Motor neuron (in vitro differentiated cells): ENCODE measurements at regions not wholly inside any gene's neighbourhood (a gene's known extent, or its start where the extent isn't known, plus 50 kb on each side); places are given as distances from the start of the nearest gene placed in this dataset.
A peak's percentile ranks its signal among the peaks of the same experiment; 100 is the strongest.
"Not testable (repeated sequence)": the region's sequence is repeated elsewhere in the genome, so short reads cannot be mapped to it uniquely, and the experiment has no call there.

ENCODE experiments used
- ATAC-seq, 8 experiments: fragments of 200-7000 bp; cut with Tn5 transposase; replicated peaks in 6 of 8; 2 replicates each; pipeline ENCODE4 v1.8.0; 2021; ENCODE audit warnings: mild to moderate bottlenecking in 8 of 8, moderate library complexity in 8 of 8
- H3K27ac ChIP-seq, 2 donors: fragments of 250-450 bp; sonication (Bioruptor Pico); 2 replicates each; pipeline ENCODE4 v1.9.0; 2021; ENCODE audit warnings: antibody characterized with exemption in 2 of 2, mild to moderate bottlenecking in 2 of 2, moderate library complexity in 1 of 2
- H3K4me1 ChIP-seq, 2 donors: fragments of 250-450 bp; sonication (Bioruptor Pico); replicated peaks in 1 of 2; 2 replicates each; pipeline ENCODE4 v1.6.1; 2021; ENCODE audit warnings: antibody characterized with exemption in 2 of 2, mild to moderate bottlenecking in 2 of 2, moderate library complexity in 1 of 2
- H3K4me3 ChIP-seq, 5 donors: fragments of 250-450 bp; sonication (Bioruptor Pico); 2 replicates each; pipeline ENCODE4 v1.9.0; 2021; ENCODE audit warnings: antibody characterized with exemption in 5 of 5, mild to moderate bottlenecking in 5 of 5, moderate library complexity in 4 of 5
- WGBS, 10 experiments: fragments of 450-650 bp; shearing (Covaris generic); methylation state at CpG; one replicate each; pipeline ENCODE4 v1.0.0; 2022; 5-methylcytosine and 5-hydroxymethylcytosine counted together
- in situ Hi-C, 9 experiments: fragments of 400-800 bp; cut with MboI; loops; one replicate each; pipeline ENCODE4 v1.15.0; 2021; ENCODE audit warnings: low sequenced_read_pairs in 9 of 9, low pct_unique_long_range_greater_than_20kb in 2 of 9; ENCODE audit not compliant: unreplicated experiment in 9 of 9

GRCh38 chr4:81679315-81679714, 207.6 kb upstream of the RASGEF1B start:
- Histone ChIP-seq H3K27ac (no peak overlapping the region), H3K4me3 (no peak overlapping the region), H3K4me1 (peaks cover 0 to 11% of the 10 kb centered on the region in 2 donors)
- 20 to 71% (median 47%) methylated on average over 1 to 3 of the region's 3 CpGs; no CpG with 5 or more reads in 2 of the 10 experiments for WGBS, 10 experiments
- ATAC-seq = peak in 2 of 8 experiments; percentile 37 to 75
- in situ Hi-C loops = no loop called here

- Histone ChIP-seq H3K4me3 (no peak overlapping the region), H3K4me1 (peaks cover 0 to 11% of the 10 kb centered on the region in 2 donors), H3K27ac (no peak overlapping the region)
- in situ Hi-C loops = no loop called here
- peak in 1 of 8 experiments; percentile 32 for ATAC-seq
- WGBS, 10 experiments = 60 to 100% (median 93%) methylated on average over 1 to 3 of the region's 3 CpGs; no CpG with 5 or more reads in 3 of the 10 experiments
Measured at GRCh38 chr4:81678801-81679200, 207.1 kb upstream of the RASGEF1B start.

GRCh38 chr4:81676537-81676936, 204.8 kb upstream of the RASGEF1B start:
- Histone ChIP-seq H3K27ac (no peak overlapping the region), H3K4me3 (no peak overlapping the region), H3K4me1 (peaks cover 0 to 11% of the 10 kb centered on the region in 2 donors)
- ATAC-seq = peak in 3 of 8 experiments; percentile 91 to 96 (median 94)
- WGBS, 10 experiments = 0 to 100% (median 88%) methylated on average over 1 to 4 of the region's 5 CpGs; no CpG with 5 or more reads in 3 of the 10 experiments
- in situ Hi-C loops = no loop called here

GRCh38 chr4:81675791-81676393, 204.2 kb upstream of the RASGEF1B start:
- Histone ChIP-seq H3K4me1 (peaks cover 0 to 11% of the 10 kb centered on the region in 2 donors), H3K27ac (no peak overlapping the region), H3K4me3 (no peak overlapping the region)
- ATAC-seq = peak in 3 of 8 experiments; percentile 40 to 55 (median 44)
- in situ Hi-C loops = no loop called here
- 17 to 90% (median 76%) methylated on average over 4 to 7 of the region's 7 CpGs for WGBS, 10 experiments

GRCh38 chr4:81673961-81674360, 202.3 kb upstream of the RASGEF1B start:
- 40 to 86% (median 64%) methylated on average over 2 to 4 of the region's 4 CpGs for WGBS, 10 experiments
- H3K4me1 ChIP-seq = no peaks in the 10 kb centered on the region
- in situ Hi-C loops = no loop called here
- no peak for ATAC-seq
- no peak overlapping the region for H3K4me3 ChIP-seq
- no peak overlapping the region for H3K27ac ChIP-seq

GRCh38 chr4:81668328-81668727, 196.6 kb upstream of the RASGEF1B start:
- peak in 1 of 8 experiments; percentile 38 for ATAC-seq
- in situ Hi-C loops, H3K27ac ChIP-seq, H3K4me1 ChIP-seq, H3K4me3 ChIP-seq: not testable (repeated sequence)
- WGBS, 10 experiments = 12 to 92% (median 63%) methylated on average over 2 to 7 of the region's 7 CpGs; no CpG with 5 or more reads in 2 of the 10 experiments

- no peak overlapping the region for H3K27ac ChIP-seq
- peaks cover 2 to 3% of the 10 kb centered on the region in 2 donors for H3K4me1 ChIP-seq
- no peak overlapping the region for H3K4me3 ChIP-seq
- in situ Hi-C loops = no loop called here
- WGBS, 10 experiments = 60 to 97% (median 88%) methylated on average over 1 to 2 of the region's 2 CpGs; no CpG with 5 or more reads in 1 of the 10 experiments
- no peak for ATAC-seq
Measured at GRCh38 chr4:81667539-81667938, 195.8 kb upstream of the RASGEF1B start.

GRCh38 chr4:81666491-81666890, 194.8 kb upstream of the RASGEF1B start:
- H3K27ac ChIP-seq = no peak overlapping the region
- H3K4me3 ChIP-seq = no peak overlapping the region
- ATAC-seq = no peak
- H3K4me1 ChIP-seq = peaks cover 2 to 3% of the 10 kb centered on the region in 2 donors
- in situ Hi-C loops = no loop called here

- 64 to 100% (median 95%) methylated on average over 1 of the region's 1 CpG; no CpG with 5 or more reads in 4 of the 10 experiments for WGBS, 10 experiments
- peak in 3 of 8 experiments; percentile 72 to 75 (median 72) for ATAC-seq
- Histone ChIP-seq H3K4me1 (peaks cover 2 to 3% of the 10 kb centered on the region in 2 donors), H3K4me3 (no peak overlapping the region), H3K27ac (no peak overlapping the region)
- in situ Hi-C loops = no loop called here
Measured at GRCh38 chr4:81665649-81666048, 193.9 kb upstream of the RASGEF1B start.

- Histone ChIP-seq H3K27ac (no peak overlapping the region), H3K4me3 (no peak overlapping the region), H3K4me1 (peaks cover 2 to 3% of the 10 kb centered on the region in 2 donors)
- in situ Hi-C loops = no loop called here
- ATAC-seq = no peak
Measured at GRCh38 chr4:81665045-81665444, 193.3 kb upstream of the RASGEF1B start.

GRCh38 chr4:81664079-81664478, 192.4 kb upstream of the RASGEF1B start:
- Histone ChIP-seq H3K27ac (no peak overlapping the region), H3K4me3 (no peak overlapping the region), H3K4me1 (peaks cover 2 to 3% of the 10 kb centered on the region in 2 donors)
- no peak for ATAC-seq
- in situ Hi-C loops = no loop called here
- 7 to 100% (median 69%) methylated on average over 2 to 4 of the region's 4 CpGs for WGBS, 10 experiments

- in situ Hi-C loops = no loop called here
- no peak overlapping the region for H3K4me3 ChIP-seq
- no peak for ATAC-seq
- H3K4me1 ChIP-seq = peaks cover 2 to 3% of the 10 kb centered on the region in 2 donors
- no peak overlapping the region for H3K27ac ChIP-seq
- WGBS, 10 experiments = 14 to 100% (median 83%) methylated on average over 1 to 2 of the region's 2 CpGs; no CpG with 5 or more reads in 2 of the 10 experiments
Measured at GRCh38 chr4:81663368-81663767, 191.7 kb upstream of the RASGEF1B start.

- in situ Hi-C loops = no loop called here
- no peak overlapping the region for H3K4me3 ChIP-seq
- no peaks in the 10 kb centered on the region for H3K4me1 ChIP-seq
- no peak for ATAC-seq
- H3K27ac ChIP-seq = no peak overlapping the region
Measured at GRCh38 chr4:81659051-81659450, 187.3 kb upstream of the RASGEF1B start.

GRCh38 chr4:81652069-81652478, 180.4 kb upstream of the RASGEF1B start:
- in situ Hi-C loops = no loop called here
- WGBS, 10 experiments = 60 to 100% (median 82%) methylated on average over 1 to 2 of the region's 2 CpGs; no CpG with 5 or more reads in 4 of the 10 experiments
- H3K4me3 ChIP-seq = no peak overlapping the region
- no peak overlapping the region for H3K27ac ChIP-seq
- no peaks in the 10 kb centered on the region for H3K4me1 ChIP-seq
- ATAC-seq = peak in 3 of 8 experiments; percentile 34 to 78 (median 49)
